NT2/D1 (cell line): ENCODE measurements at regions not wholly inside any gene's neighbourhood (a gene's known extent, or its start where the extent isn't known, plus 50 kb on each side); places are given as distances from the start of the nearest gene placed in this dataset.

Experiments
- SUZ12 ChIP-seq: IDR thresholded peaks from 2 replicates; pipeline ENCODE4 v1.6.1; 2011; ENCODE audit not compliant: insufficient read length, insufficient read depth; ENCODE audit errors: extremely low read depth
- YY1 ChIP-seq: IDR thresholded peaks from 2 replicates; pipeline ENCODE4 v1.6.1; 2011; ENCODE audit not compliant: insufficient read length, insufficient read depth
- ZNF274 ChIP-seq: IDR thresholded peaks from 2 replicates; pipeline ENCODE4 v1.6.1; 2011; ENCODE audit warnings: mild to moderate bottlenecking, low read depth, low read length

DNA sequence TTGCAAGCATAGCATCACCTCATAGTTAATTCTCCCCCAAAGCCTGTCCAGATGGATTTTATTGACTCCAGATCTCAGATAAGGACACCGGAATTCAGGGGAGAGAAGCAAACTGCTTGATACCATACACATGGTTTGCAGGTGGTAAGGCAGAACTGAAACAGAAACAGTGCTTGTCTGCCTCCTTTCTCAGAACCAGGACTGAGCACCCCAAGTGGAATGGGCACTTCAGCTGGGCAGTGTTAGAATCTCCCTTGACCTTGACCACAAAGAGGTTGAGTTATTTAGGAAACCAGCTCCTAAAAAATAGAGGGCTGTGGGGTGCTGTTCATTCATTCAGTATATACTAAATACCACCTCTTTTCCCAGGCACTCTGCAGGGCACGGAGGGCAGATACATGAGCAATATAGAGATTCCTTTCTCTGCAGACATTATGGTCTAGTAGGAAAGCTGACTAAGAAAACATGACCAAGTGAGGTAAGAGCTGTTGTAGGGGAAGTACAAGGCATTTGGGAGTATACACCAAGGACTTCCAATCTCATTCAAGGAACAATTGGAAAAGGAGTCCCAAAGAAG is 185.2 kb downstream of the C1orf94 start:
- no peak for TF ChIP-seq SUZ12
- no peak for TF ChIP-seq YY1
- TF ChIP-seq ZNF274 = no peak
